HG02852 (cell line): ENCODE measurements at regions not wholly inside any gene's neighbourhood (a gene's known extent, or its start where the extent isn't known, plus 50 kb on each side); places are given as distances from the start of the nearest gene placed in this dataset.

Experiments used
- ATAC-seq: cut with Tn5 transposase; IDR thresholded peaks from one replicate; pipeline ENCODE4 v1.9.1; 2021; ENCODE audit warnings: mild to moderate bottlenecking, moderate library complexity; ENCODE audit not compliant: unreplicated experiment

- ATAC-seq = no peak
Measured at GRCh38 chr9:18368206-18368605, 105.7 kb upstream of the ADAMTSL1 start.

GRCh38 chr9:18371141-18371540 is 102.8 kb upstream of the ADAMTSL1 start:
- ATAC-seq = no peak

GRCh38 chr9:18371621-18372020 is 102.3 kb upstream of the ADAMTSL1 start:
- no peak for ATAC-seq

- ATAC-seq = no peak
Measured at GRCh38 chr9:18379073-18379811, 94.7 kb upstream of the ADAMTSL1 start.

GRCh38 chr9:18382243-18382642 is 91.7 kb upstream of the ADAMTSL1 start:
- ATAC-seq = no peak

- ATAC-seq = no peak
Measured at GRCh38 chr9:18384066-18384465, 89.9 kb upstream of the ADAMTSL1 start.

GRCh38 chr9:18385696-18386490 is 88.1 kb upstream of the ADAMTSL1 start:
- no peak for ATAC-seq

GRCh38 chr9:18390393-18390792 is 83.6 kb upstream of the ADAMTSL1 start:
- ATAC-seq = no peak

- ATAC-seq = no peak
Measured at GRCh38 chr9:18393340-18394130, 80.4 kb upstream of the ADAMTSL1 start.

- ATAC-seq = no peak
Measured at GRCh38 chr9:18394847-18395351, 79.1 kb upstream of the ADAMTSL1 start.

- no peak for ATAC-seq
Measured at GRCh38 chr9:18396102-18396728, 77.7 kb upstream of the ADAMTSL1 start.

- ATAC-seq = no peak
Measured at GRCh38 chr9:18397076-18397475, 76.9 kb upstream of the ADAMTSL1 start.

GRCh38 chr9:18398038-18398437 is 75.9 kb upstream of the ADAMTSL1 start:
- ATAC-seq = no peak

GRCh38 chr9:18404434-18405029 is 69.4 kb upstream of the ADAMTSL1 start:
- no peak for ATAC-seq

- ATAC-seq = no peak
Measured at GRCh38 chr9:18405240-18405639, 68.7 kb upstream of the ADAMTSL1 start.

GRCh38 chr9:18410983-18411382 is 63.0 kb upstream of the ADAMTSL1 start:
- no peak for ATAC-seq

GRCh38 chr9:18421391-18421790 is 52.6 kb upstream of the ADAMTSL1 start:
- ATAC-seq = no peak

- ATAC-seq = no peak
Measured at GRCh38 chr9:18422296-18423036, 51.5 kb upstream of the ADAMTSL1 start.

GRCh38 chr9:18423791-18424531 is 50.0 kb upstream of the ADAMTSL1 start:
- no peak for ATAC-seq
